Duodenal mucosa (tissue), 2 donors: ENCODE measurements at regions not wholly inside any gene's neighbourhood (a gene's known extent, or its start where the extent isn't known, plus 50 kb on each side); places are given as distances from the start of the nearest gene placed in this dataset.

Experiments used
- H3K27ac ChIP-seq: one replicate; pipeline ENCODE4 v1.7.0; 2013; ENCODE audit warnings: low read depth, low read length
- H3K27me3 ChIP-seq, 2 donors: one replicate each; pipeline ENCODE4 v1.7.0; 2013; ENCODE audit warnings: low read length in 2 of 2, control low read depth in 1 of 2; ENCODE audit not compliant: insufficient read depth in 2 of 2, control insufficient read depth in 1 of 2
- H3K36me3 ChIP-seq, 2 donors: one replicate each; pipeline ENCODE4 v1.7.0; 2013; ENCODE audit warnings: low read length in 2 of 2, control low read depth in 1 of 2; ENCODE audit not compliant: insufficient read depth in 2 of 2, control insufficient read depth in 1 of 2
- H3K4me1 ChIP-seq, 2 donors: one replicate each; pipeline ENCODE4 v1.7.0; 2013; ENCODE audit warnings: low read length in 2 of 2, control low read depth in 1 of 2; ENCODE audit not compliant: insufficient read depth in 2 of 2, control insufficient read depth in 1 of 2
- H3K4me3 ChIP-seq, 2 donors: one replicate each; pipeline ENCODE4 v1.7.0; 2013; ENCODE audit warnings: low read length in 2 of 2, low read depth in 1 of 2
- H3K9ac ChIP-seq, 2 donors: one replicate each; pipeline ENCODE4 v1.7.0; 2013; ENCODE audit warnings: low read length in 2 of 2, low read depth in 1 of 2
- H3K9me3 ChIP-seq, 2 donors: one replicate each; pipeline ENCODE4 v1.7.0; 2013; ENCODE audit warnings: low read length in 2 of 2, control low read depth in 1 of 2; ENCODE audit not compliant: control insufficient read depth in 1 of 2

DNA sequence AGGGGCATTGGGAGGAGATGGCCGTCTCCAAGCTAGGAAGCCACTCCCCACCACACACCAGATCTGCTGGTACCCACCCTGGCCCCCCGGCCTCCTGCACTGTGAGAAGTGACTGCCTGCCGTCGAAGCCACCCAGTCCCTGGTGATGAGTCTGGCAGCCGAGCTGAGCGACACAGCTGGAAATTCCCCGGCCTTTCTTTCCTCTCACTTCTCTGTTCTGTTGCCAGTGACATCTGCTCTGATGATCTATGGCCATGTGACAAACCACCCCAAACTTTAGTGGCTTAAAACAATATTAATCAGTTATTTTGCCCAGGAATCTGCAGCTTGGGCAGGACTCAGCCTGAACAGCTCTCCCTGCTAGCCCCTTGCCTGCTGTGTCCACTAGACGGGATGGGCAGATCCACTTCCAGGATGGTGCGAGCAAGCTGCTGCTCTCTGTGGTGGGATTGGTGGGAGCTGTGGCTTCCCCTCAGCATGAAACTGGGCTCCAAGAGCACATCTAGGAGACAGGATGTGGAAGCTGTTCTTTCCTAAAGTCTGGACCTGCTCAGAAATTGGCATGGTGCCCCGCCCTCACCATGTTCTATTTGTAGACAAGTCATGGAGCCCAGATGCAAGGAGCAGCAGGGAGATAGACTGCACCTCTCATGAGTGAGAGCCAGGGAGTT, 211.2 kb downstream of the GADD45G start:
- Histone ChIP-seq H3K4me3 (no peak overlapping the region), H3K4me1 (peaks cover 0 to 9% of the 10 kb centered on the region in 2 donors), H3K9ac (no peak overlapping the region), H3K36me3 (no peaks in the 10 kb centered on the region), H3K27ac (no peak overlapping the region), H3K27me3 (no peaks in the 10 kb centered on the region), H3K9me3 (no peaks in the 10 kb centered on the region)

DNA sequence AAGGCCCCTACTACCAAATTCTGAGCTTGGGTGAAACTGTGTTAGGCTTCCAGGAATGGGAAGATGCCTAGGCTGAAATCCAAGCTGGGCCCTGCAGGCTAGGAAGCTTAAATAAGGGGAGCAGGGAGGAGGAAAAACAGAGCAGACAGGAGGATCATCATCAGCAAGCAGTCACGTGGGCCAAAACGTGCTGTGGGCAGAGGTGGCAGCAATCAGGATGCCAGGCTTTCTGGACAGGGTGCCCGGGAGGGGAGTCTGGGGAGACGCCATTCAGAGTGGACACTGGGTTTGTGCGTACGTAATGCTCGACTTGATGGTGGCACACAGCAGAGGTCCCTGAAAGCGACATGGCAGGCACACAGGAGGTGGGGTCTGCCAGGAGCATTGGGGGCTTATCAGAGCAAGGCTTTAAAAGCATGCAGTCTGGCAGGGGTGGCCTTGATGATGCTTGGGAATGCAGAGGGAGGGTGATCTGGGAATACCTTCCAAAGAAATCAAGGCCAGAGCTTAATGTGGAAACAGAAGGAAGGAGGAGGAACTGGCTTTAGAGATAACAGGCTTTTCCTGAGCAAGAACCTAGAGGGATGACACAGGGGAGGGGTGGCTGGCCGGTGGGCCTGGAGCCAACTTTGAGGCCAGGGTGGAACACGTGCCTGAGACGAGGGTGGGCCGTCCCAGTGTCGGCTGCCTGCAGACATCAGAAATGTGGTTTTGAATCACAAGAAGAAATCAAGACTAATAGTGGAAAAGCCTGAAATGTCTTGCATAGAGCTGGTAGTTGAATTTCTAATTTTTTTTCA, 212.5 kb downstream of the GADD45G start:
- no peaks in the 10 kb centered on the region for H3K9me3 ChIP-seq
- H3K27ac ChIP-seq, result no peak overlapping the region
- no peaks in the 10 kb centered on the region for H3K27me3 ChIP-seq
- H3K4me1 ChIP-seq, result peaks cover 0 to 9% of the 10 kb centered on the region in 2 donors
- H3K4me3 ChIP-seq, result no peak overlapping the region
- no peaks in the 10 kb centered on the region for H3K36me3 ChIP-seq
- H3K9ac ChIP-seq, result no peak overlapping the region

DNA sequence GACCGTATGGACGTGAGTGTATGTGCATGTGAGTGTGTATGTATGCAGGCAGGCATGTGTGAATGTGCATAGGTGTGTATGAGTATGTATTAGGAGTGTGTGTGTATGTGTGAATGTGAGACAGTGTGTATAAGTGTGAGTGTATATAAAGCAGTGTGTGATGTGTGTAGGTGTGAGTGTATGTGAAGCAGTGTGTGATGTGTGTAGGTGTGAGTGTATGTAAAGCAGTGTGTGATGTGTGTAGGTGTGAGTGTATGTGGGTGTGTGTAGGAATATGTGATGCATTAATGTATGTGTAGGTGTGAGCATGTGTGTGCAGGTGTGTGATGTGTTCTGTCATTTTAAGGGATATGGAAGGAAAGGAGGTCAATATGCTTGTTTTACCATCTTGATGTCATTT, 215.5 kb downstream of the GADD45G start:
- Histone ChIP-seq H3K27ac (no peak overlapping the region), H3K4me1 (peaks cover 0 to 6% of the 10 kb centered on the region in 2 donors)

DNA sequence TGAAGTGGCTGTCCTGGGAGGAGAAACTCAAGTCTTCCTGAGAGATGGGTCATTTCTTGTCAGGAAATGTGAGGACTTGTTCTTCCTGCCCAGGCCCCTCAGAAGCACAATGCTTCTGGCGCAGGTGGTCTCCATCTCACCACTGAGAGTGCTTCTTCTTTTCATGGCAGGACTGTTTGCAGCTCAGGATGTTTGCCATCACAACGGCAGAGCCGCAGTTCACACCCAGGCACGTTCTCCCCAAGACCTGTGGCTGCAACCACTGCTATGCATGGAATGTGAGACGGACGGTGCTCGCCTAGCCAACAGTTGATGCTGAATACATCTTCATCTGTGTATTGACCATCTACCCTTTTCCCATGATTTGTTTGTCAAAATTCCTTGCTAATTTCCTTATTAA, 216.3 kb downstream of the GADD45G start:
- Histone ChIP-seq H3K27me3 (no peaks in the 10 kb centered on the region), H3K36me3 (no peaks in the 10 kb centered on the region), H3K9ac (no peak overlapping the region), H3K27ac (no peak overlapping the region), H3K4me1 (peaks cover 0 to 5% of the 10 kb centered on the region in 2 donors), H3K9me3 (no peaks in the 10 kb centered on the region), H3K4me3 (no peak overlapping the region)

More for the DNA sequence above, 215.5 kb downstream of the GADD45G start:
- Histone ChIP-seq H3K27me3 (no peaks in the 10 kb centered on the region), H3K9ac (no peak overlapping the region), H3K36me3 (no peaks in the 10 kb centered on the region), H3K9me3 (no peaks in the 10 kb centered on the region), H3K4me3 (no peak overlapping the region)

DNA sequence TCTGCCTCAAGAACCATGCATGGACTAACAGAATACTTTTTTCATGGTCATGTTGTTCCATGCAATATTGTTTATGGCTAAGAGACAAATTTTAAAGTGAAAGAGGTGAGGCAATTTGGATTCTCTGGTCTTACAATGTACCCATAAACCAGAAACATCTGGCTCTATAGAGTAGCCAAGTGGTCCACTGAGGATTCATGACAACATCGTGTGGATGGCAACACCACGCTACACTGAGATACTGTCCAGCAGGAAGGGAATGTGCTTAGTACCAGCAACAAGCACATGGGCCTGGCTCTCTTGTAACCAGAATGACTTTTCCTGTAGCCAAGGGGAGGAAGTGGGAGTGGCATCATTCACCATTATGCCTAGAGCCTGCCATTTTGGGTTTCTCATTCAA, 218.2 kb downstream of the GADD45G start:
- H3K4me1 ChIP-seq, result no peaks in the 10 kb centered on the region
- H3K9me3 ChIP-seq, result no peaks in the 10 kb centered on the region
- no peak overlapping the region for H3K27ac ChIP-seq
- no peaks in the 10 kb centered on the region for H3K27me3 ChIP-seq
- no peaks in the 10 kb centered on the region for H3K36me3 ChIP-seq
- H3K9ac ChIP-seq, result no peak overlapping the region
- H3K4me3 ChIP-seq, result no peak overlapping the region

DNA sequence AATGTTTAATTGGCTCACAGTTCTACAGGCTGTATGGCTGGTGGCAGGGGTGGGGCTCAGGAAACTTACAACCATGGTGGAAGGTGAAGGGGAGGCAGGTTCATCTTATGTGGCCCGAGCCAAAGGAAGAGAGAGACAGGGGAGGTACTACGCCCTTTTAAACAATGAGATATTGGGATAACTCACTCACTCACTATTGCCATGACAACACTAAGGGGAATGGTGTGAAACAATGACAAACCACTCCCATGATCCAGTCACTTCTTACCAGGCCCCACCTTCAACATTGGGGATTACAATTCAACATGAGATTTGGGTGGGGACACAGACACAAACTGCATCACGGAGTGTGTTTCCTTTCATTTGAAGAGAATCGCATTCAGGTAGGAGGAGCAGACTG, 220.9 kb downstream of the GADD45G start:
- H3K9me3 ChIP-seq, result no peaks in the 10 kb centered on the region
- no peak overlapping the region for H3K4me3 ChIP-seq
- no peak overlapping the region for H3K27ac ChIP-seq
- no peaks in the 10 kb centered on the region for H3K4me1 ChIP-seq
- H3K27me3 ChIP-seq, result no peaks in the 10 kb centered on the region
- no peaks in the 10 kb centered on the region for H3K36me3 ChIP-seq
- no peak overlapping the region for H3K9ac ChIP-seq

DNA sequence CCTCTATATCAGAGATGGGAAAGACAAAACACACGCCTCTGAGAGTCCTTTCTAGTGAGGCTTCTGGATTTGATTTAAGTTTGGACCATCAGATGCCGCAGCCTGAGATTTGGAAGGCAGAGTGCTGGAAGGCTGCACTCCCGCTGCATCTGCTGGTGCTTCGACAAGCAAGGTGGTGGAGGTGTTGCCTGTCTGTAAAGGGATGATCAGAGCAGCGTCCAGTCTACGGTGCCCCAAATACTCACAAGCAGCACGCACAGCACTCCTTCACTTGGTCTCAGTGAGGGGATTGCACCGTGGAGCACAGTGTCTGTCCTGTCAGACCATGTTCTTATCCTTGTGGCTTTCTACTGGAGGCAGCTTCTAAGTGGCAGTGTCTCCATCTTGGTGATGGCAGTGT, 221.4 kb downstream of the GADD45G start:
- Histone ChIP-seq H3K9ac (no peak overlapping the region), H3K27ac (no peak overlapping the region)

DNA sequence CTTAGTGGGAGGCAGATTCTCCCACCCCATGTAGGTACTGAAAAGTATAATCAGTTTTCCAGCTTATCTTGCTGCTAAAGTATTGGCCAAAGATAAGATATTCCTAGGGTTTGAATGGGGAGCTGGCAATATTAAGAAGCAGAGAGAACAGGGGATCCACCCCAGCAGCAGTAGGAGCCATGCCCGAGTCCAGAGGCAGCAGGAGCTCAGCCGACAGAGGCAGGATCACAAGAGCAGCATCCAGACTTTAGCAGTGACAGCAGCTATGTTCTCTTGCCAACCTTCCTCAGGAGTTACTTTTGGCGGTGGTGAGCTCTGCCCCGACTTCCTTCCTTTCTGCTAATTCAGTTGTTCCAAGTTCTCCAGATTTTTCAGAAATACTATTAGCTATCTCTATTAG, 224.5 kb downstream of the GADD45G start:
- H3K4me3 ChIP-seq, result no peak overlapping the region
- H3K36me3 ChIP-seq, result no peaks in the 10 kb centered on the region
- no peak overlapping the region for H3K9ac ChIP-seq
- no peaks in the 10 kb centered on the region for H3K4me1 ChIP-seq
- H3K9me3 ChIP-seq, result no peaks in the 10 kb centered on the region
- H3K27ac ChIP-seq, result no peak overlapping the region
- no peaks in the 10 kb centered on the region for H3K27me3 ChIP-seq

More for the DNA sequence above, 221.4 kb downstream of the GADD45G start:
- no peaks in the 10 kb centered on the region for H3K36me3 ChIP-seq
- no peak overlapping the region for H3K4me3 ChIP-seq
- H3K27me3 ChIP-seq, result no peaks in the 10 kb centered on the region
- H3K9me3 ChIP-seq, result no peaks in the 10 kb centered on the region
- no peaks in the 10 kb centered on the region for H3K4me1 ChIP-seq

DNA sequence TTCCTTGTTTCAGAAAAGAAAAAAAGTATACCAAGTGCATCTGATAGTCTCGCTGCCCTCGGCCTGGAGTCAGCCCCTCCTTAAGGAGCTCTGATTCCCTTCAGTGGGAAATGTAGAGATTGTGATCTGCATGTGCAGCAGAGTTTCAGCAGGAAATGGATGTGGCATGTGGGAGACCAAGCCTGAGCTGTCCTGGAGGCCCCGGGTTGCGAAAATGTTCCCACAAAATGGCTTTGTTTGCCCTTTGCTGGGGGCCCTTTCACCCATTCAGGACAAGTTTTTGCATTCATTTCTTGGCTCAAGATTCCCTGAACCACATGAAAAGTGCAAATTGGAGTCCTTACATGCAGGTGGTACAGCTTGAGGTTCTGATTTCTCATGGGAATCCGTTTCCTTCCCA, 230.9 kb downstream of the GADD45G start:
- no peaks in the 10 kb centered on the region for H3K9me3 ChIP-seq
- H3K27me3 ChIP-seq, result no peaks in the 10 kb centered on the region
- no peak overlapping the region for H3K9ac ChIP-seq
- no peak overlapping the region for H3K4me3 ChIP-seq
- no peak overlapping the region for H3K27ac ChIP-seq
- H3K36me3 ChIP-seq, result no peaks in the 10 kb centered on the region
- peaks cover 0 to 9% of the 10 kb centered on the region in 2 donors for H3K4me1 ChIP-seq

DNA sequence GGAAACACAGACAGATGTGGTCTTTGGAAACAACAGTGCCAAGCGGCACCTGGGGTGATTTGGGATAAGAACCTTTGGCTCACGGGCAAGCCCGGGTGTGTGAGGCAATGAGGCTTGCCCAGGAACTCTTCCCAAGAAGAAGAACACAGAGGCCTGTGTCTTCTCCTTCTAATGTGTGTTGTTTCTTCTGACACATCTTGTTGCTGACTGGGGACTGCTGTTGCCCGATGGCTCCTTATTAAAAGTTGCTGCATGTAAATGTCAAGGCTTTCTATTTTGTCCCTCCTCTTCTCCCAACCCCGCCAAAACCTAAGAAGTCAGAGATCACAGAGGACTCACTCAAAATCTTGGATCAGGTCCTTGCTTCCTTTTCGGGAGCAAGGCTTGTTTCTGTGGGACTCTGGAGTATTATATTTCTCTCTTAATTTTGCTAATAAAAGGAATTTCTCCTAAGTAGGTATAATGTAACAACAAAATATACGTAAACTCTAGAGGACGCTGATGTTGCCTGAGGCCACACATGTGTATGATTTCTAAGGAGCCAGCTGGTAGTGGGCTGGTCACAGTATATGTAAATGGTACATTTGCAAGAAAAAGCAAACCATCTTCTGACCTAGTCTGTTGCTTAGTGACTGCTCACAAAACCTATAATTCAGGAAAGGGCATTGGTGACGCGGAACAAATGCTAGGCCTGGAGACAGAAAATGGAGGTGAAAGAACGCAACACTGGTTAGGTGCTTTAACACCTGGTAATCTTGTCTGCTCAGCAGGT, 232.5 kb downstream of the GADD45G start:
- Histone ChIP-seq H3K4me1 (peaks cover 2 to 15% of the 10 kb centered on the region in 2 donors), H3K27me3 (no peaks in the 10 kb centered on the region), H3K9ac (no peak overlapping the region), H3K4me3 (no peak overlapping the region), H3K9me3 (no peaks in the 10 kb centered on the region), H3K36me3 (no peaks in the 10 kb centered on the region), H3K27ac (no peak overlapping the region)
